ENCODE measurements at regions not wholly inside any gene's neighbourhood (a gene's known extent, or its start where the extent isn't known, plus 50 kb on each side); places are given as distances from the start of the nearest gene placed in this dataset.

GRCh38 chr11:128036006-128036405 lies 551.4 kb downstream of the ETS1 start:
- TF ChIP-seq ZNF274 (IDR thresholded peaks at IDR 0.05; ENCODE audit: low read depth, low read length) (no peak), YY1 (IDR thresholded peaks at IDR 0.05; ENCODE audit: insufficient read depth, insufficient read length) (no peak)
